ENCODE measurements at regions not wholly inside any gene's neighbourhood (a gene's known extent, or its start where the extent isn't known, plus 50 kb on each side); places are given as distances from the start of the nearest gene placed in this dataset.

GRCh38 chr7:41255113-41255512, 447.8 kb downstream of the INHBA start:
- TF ChIP-seq POLR2A (IDR thresholded peaks at IDR 0.05; ENCODE audit: low read length) (no peak), GATA1 (IDR thresholded peaks at IDR 0.05; ENCODE audit: low read depth, low read length) (no peak)

All from erythroblast (primary cell).